ENCODE measurements at regions not wholly inside any gene's neighbourhood (a gene's known extent, or its start where the extent isn't known, plus 50 kb on each side); places are given as distances from the start of the nearest gene placed in this dataset.

- DNase-seq (ENCODE audit: low read depth) = no peak
These were observed 51.4 kb upstream of the ITM2B start for GRCh38 chr13:48181482-48182145.

GRCh38 chr13:48178126-48178525 lies 54.9 kb upstream of the ITM2B start:
- no peak for DNase-seq (ENCODE audit: low read depth)

- DNase-seq (ENCODE audit: low read depth) = no peak
These were observed 56.2 kb upstream of the ITM2B start for GRCh38 chr13:48176781-48177180.

GRCh38 chr13:48175185-48175584 lies 57.8 kb upstream of the ITM2B start:
- DNase-seq (ENCODE audit: low read depth) = no peak

- DNase-seq (ENCODE audit: low read depth) = no peak
These were observed 65.1 kb upstream of the ITM2B start for GRCh38 chr13:48167866-48168265.

- DNase-seq (ENCODE audit: low read depth) = no peak
These were observed 67.3 kb upstream of the ITM2B start for GRCh38 chr13:48165727-48166126.

- DNase-seq (ENCODE audit: low read depth) = no peak
These were observed 67.9 kb upstream of the ITM2B start for GRCh38 chr13:48165063-48165462.

- no peak for DNase-seq (ENCODE audit: low read depth)
These were observed 68.2 kb upstream of the MED4 start for GRCh38 chr13:48163061-48163460.

- DNase-seq (ENCODE audit: low read depth) = no peak
These were observed 67.3 kb upstream of the MED4 start for GRCh38 chr13:48162217-48162616.

GRCh38 chr13:48161530-48162179 lies 66.8 kb upstream of the MED4 start:
- no peak for DNase-seq (ENCODE audit: low read depth)

GRCh38 chr13:48160606-48161278 lies 65.8 kb upstream of the MED4 start:
- no peak for DNase-seq (ENCODE audit: low read depth)

- no peak for DNase-seq (ENCODE audit: low read depth)
These were observed 64.9 kb upstream of the MED4 start for GRCh38 chr13:48159826-48160225.

- no peak for DNase-seq (ENCODE audit: low read depth)
These were observed 64.5 kb upstream of the MED4 start for GRCh38 chr13:48159401-48159800.

GRCh38 chr13:48158915-48159314 lies 64.0 kb upstream of the MED4 start:
- DNase-seq (ENCODE audit: low read depth) = no peak

- no peak for DNase-seq (ENCODE audit: low read depth)
These were observed 63.4 kb upstream of the MED4 start for GRCh38 chr13:48158290-48158689.

GRCh38 chr13:48156466-48156865 lies 61.6 kb upstream of the MED4 start:
- no peak for DNase-seq (ENCODE audit: low read depth)

GRCh38 chr13:48155848-48156247 lies 60.9 kb upstream of the MED4 start:
- peak; percentile 17 for DNase-seq (ENCODE audit: low read depth)

- DNase-seq (ENCODE audit: low read depth) = no peak
These were observed 59.8 kb upstream of the MED4 start for GRCh38 chr13:48154671-48155070.

- no peak for DNase-seq (ENCODE audit: low read depth)
These were observed 58.3 kb upstream of the MED4 start for GRCh38 chr13:48153186-48153585.

- DNase-seq (ENCODE audit: low read depth) = no peak
These were observed 56.7 kb upstream of the MED4 start for GRCh38 chr13:48151363-48152161.

GRCh38 chr13:48148454-48148853 lies 53.5 kb upstream of the MED4 start:
- no peak for DNase-seq (ENCODE audit: low read depth)

- no peak for DNase-seq (ENCODE audit: low read depth)
These were observed 51.7 kb upstream of the MED4 start for GRCh38 chr13:48146636-48147035.

- DNase-seq (ENCODE audit: low read depth) = no peak
These were observed 51.2 kb upstream of the MED4 start for GRCh38 chr13:48146122-48146521.

All from fibroblast of gingiva (primary cell).